GM06990 (cell line): ENCODE measurements at regions not wholly inside any gene's neighbourhood (a gene's known extent, or its start where the extent isn't known, plus 50 kb on each side); places are given as distances from the start of the nearest gene placed in this dataset.

Experiments used
- DNase-seq: peaks from one replicate; pipeline ENCODE4 v3.0.0-alpha.2; 2011; ENCODE audit not compliant: insufficient read length; ENCODE audit errors: extremely low read depth
- H3K27me3 ChIP-seq: replicated peaks from 2 replicates; pipeline ENCODE4 v1.6.0; 2011; ENCODE audit warnings: low read length; ENCODE audit not compliant: control insufficient read depth, insufficient read depth
- H3K36me3 ChIP-seq: 2 replicates; pipeline ENCODE4 v1.5.1; 2011; ENCODE audit warnings: low read length; ENCODE audit not compliant: control insufficient read depth, insufficient read depth
- H3K4me3 ChIP-seq: replicated peaks from 2 replicates; pipeline ENCODE4 v1.5.1; 2011; ENCODE audit warnings: low read depth, mild to moderate bottlenecking, control low read depth, low read length
- TF ChIP-seq, protein P1 (sequence below): IDR thresholded peaks from 2 replicates; pipeline ENCODE4 v1.5.1; 2011; ENCODE audit warnings: low read length, control low read depth, mild to moderate bottlenecking, inconsistent platforms; ENCODE audit not compliant: insufficient read depth, poor library complexity, severe bottlenecking

DNA sequence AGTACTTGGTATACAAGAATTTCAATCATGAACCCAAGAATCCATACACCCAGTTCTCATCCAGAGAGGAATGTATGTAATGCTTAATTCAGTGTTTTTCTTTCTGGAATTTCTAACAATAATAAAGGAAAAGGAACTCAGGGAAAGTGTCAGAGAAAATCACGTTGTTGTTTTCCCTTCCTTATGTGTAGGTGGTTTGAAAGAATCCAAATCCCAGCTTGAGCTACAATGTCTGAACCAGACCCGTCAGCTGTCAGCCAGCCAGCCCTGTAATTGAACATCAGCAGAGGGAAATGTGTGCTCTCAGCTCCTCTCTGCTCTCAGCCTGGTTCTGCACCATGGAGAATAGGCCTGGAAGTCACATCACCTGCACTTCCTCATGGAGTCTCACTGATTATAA, 126.5 kb downstream of the TMEM30B start:
- TF ChIP-seq, protein P1, sequence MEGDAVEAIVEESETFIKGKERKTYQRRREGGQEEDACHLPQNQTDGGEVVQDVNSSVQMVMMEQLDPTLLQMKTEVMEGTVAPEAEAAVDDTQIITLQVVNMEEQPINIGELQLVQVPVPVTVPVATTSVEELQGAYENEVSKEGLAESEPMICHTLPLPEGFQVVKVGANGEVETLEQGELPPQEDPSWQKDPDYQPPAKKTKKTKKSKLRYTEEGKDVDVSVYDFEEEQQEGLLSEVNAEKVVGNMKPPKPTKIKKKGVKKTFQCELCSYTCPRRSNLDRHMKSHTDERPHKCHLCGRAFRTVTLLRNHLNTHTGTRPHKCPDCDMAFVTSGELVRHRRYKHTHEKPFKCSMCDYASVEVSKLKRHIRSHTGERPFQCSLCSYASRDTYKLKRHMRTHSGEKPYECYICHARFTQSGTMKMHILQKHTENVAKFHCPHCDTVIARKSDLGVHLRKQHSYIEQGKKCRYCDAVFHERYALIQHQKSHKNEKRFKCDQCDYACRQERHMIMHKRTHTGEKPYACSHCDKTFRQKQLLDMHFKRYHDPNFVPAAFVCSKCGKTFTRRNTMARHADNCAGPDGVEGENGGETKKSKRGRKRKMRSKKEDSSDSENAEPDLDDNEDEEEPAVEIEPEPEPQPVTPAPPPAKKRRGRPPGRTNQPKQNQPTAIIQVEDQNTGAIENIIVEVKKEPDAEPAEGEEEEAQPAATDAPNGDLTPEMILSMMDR = no peak
- H3K4me3 ChIP-seq = no peak overlapping the region
- no peaks in the 10 kb centered on the region for H3K36me3 ChIP-seq
- no peak for DNase-seq
- H3K27me3 ChIP-seq = no peaks in the 10 kb centered on the region; the same call in 1 of the 2 replicates

DNA sequence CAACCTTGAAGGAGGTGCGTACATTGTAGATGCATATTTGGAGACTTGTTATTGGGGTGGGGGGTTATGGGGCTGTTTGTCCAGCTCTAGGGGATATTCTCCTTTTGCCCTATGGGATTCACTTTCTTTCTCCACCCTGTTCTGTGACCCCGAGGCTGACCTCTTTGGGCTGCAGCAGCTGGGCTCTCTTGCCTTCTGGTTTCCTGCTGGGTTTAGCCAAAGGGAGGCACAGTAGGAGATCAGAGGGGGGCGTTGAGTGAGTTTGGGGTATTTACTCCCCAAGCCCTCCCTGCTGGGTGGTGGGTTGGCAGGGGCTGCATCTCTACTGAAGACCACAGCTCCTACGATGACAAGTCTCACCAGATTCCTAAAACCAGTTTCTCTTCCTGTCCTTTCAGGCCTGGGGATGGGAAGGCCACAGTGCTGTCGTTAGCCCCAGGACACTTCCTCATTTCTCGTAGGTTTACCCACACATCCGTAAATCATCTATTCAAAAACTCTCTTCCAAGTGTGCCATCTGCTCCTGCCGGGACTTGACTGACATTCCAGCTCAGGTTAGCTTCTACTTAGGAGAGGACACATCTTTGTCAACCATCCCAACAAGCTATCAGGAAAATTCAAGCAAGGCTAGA, 127.1 kb downstream of the TMEM30B start:
- DNase-seq = no peak
- no peak overlapping the region for H3K4me3 ChIP-seq
- TF ChIP-seq, protein P1 = no peak
- no peaks in the 10 kb centered on the region for H3K36me3 ChIP-seq
- no peaks in the 10 kb centered on the region; the same call in 1 of the 2 replicates for H3K27me3 ChIP-seq

DNA sequence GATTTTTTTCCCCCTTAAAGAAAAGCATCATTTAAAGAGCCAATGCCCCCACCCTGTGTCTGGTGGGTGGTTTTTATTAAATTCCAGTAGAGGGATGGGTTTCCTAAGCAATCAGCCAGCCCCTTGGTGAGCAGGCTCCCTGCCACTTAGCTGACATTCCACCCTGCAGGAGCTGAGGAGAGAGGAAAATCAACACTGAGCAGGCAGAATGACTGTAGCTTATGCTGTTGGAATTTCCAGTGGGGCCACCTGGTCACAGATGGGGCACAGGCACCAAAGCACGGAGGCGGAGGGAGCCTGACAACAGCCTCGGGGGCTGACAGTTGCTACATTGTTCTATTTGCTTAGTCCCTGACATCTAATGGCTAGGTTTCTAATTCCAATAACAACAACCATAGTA, 127.7 kb downstream of the TMEM30B start:
- Histone ChIP-seq H3K27me3 (no peaks in the 10 kb centered on the region; the same call in 1 of the 2 replicates), H3K4me3 (no peak overlapping the region), H3K36me3 (no peaks in the 10 kb centered on the region)
- TF ChIP-seq, protein P1 = no peak
- no peak for DNase-seq

DNA sequence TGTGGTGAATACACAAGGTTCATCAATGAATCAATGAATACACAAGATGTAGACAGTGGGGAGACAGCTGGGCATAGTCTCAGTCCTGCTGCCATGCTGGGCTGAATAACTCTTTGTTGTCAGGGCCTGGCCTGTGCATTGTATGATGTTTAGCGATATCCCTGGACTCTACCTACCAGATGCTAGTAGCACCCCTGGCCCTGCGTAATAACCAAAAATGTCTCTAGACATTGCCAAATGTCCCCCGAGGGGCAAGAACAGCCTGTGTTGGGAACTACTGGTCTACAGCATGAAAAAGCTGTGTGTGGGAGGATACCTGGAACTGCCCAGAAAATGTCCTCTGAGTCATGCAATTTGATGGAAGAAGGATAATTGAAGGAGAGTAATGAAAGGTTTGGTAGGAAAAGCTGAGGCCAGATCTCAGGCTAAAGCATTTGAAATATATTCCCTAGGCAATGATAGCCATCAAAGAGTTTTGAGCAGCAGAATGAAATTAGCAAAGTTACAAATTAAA, 128.2 kb downstream of the TMEM30B start:
- Histone ChIP-seq H3K4me3 (no peak overlapping the region), H3K36me3 (no peaks in the 10 kb centered on the region), H3K27me3 (no peaks in the 10 kb centered on the region; the same call in 1 of the 2 replicates)
- no peak for DNase-seq
- TF ChIP-seq, protein P1 = no peak

DNA sequence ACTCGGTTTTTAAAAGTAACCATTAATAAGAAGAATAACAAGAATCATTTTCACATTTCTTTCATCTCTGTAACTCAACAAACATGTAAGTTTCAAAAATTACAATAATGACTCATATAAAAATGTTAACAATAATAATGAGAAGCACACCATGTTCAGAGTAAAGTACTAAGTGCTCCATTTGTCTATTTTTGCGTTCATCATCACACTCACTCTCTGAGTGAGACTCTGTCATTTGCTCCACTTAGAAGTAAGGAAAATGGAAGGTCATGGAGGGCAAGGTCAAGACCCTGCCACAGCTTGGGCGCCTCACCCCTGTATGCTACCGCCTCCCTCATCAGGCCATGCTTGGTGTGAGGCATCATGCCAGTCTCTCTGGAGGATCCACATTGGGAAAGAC, 129.9 kb downstream of the TMEM30B start:
- DNase-seq = no peak
- TF ChIP-seq, protein P1 = no peak
- Histone ChIP-seq H3K36me3 (no peaks in the 10 kb centered on the region), H3K27me3 (no peaks in the 10 kb centered on the region), H3K4me3 (no peak overlapping the region)

DNA sequence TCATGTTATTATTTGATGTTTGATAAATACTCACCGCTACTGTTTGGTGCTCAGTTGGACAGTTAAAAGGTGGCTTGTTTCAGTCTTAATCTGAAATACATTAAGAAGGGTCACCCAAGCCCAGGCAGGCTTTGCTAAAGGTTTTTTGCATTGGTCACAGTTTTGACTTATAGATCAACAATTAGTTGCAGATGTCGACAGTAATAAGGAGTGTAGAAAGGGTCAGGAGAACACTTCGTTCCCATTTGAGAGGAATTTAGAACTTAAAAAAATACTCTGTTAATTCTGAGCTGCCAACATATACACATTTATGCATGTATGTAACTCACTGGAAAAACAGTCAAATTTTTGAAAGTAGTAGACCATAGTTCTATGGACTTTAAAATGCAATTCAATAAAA, 130.3 kb downstream of the TMEM30B start:
- DNase-seq = no peak
- TF ChIP-seq, protein P1 = no peak
- H3K4me3 ChIP-seq = no peak overlapping the region
- no peaks in the 10 kb centered on the region for H3K27me3 ChIP-seq
- no peaks in the 10 kb centered on the region for H3K36me3 ChIP-seq
